ENCODE measurements at regions not wholly inside any gene's neighbourhood (a gene's known extent, or its start where the extent isn't known, plus 50 kb on each side); places are given as distances from the start of the nearest gene placed in this dataset.

DNA sequence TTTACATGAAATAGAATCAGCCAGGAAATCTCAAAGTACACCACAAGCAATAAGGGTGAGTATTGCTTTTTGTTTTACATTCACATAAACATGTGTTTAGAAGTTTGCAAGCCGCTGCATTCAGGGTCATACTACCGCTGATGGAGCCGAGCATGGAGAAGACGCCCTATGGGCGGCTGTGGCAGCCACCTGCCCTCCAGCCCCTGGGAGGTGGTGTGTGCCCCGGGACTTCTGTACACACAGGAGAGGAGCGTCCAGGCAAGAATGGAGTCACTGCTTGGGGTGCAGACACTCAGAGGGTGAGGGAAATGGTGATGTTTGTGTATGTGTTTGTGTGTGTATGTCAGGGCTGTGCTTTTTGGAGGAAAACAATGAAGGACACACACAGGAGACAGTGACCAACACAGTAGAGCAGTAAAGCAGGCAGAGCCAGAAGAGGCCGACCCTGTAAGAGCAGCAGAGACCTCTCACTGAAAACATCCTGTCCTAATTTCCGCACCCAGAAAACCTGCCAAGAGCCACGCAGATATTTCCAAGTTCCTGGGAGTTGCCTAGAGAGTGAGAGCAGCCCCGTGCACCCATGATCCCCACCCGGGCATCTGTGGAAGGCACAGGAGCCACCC, 108.1 kb upstream of the GJB6 start:
- no peaks in the 10 kb centered on the region for H4K20me1 ChIP-seq
- no peak overlapping the region for H3K9ac ChIP-seq
- no peak overlapping the region for H3K4me2 ChIP-seq
- no peak for TF ChIP-seq Cebpa-rat (IDR thresholded peaks at IDR 0.05)
- H3K36me3 ChIP-seq, result no peaks in the 10 kb centered on the region
- H3K4me3 ChIP-seq, result no peak overlapping the region
- 0 out of 2 replicates have a peak, but pooled peaks cover 4% of the 10 kb centered on the region for H3K9me3 ChIP-seq
- no peaks in the 10 kb centered on the region for H3K27me3 ChIP-seq
- H3K4me1 ChIP-seq, result no peaks in the 10 kb centered on the region
- H3K27ac ChIP-seq, result no peak overlapping the region

DNA sequence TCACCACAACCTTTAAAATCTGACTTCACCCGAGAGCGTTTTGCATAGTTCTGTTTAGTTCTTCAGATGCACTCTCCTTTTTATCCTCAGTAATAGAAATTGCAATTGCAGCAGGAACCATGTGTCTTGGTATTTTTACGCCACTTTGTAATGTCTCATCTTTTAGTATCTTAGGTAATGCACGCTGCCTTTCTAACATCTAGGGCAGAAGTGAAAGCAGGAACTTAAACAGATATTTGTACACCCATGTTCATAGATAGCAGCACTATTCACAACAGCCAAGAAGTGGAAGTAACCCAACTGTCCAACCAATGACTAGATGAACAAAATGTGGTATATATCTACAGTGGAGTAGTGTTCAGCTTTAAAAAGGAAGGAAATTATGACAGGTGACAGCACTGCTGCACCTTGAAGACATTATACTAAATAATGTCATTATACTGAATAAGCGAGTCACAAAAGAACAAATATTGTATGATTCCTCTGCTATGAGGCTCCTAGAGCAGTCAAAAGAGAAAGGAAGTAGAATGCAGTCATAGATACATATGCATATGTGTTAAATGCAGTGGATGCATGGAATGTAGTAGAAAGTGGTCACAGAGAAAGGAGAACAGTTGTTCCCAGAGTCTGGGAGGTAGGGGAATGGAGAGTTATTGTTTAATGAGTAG, 105.9 kb upstream of the GJB6 start:
- Histone ChIP-seq H3K4me2 (no peak overlapping the region), H4K20me1 (no peaks in the 10 kb centered on the region), H3K27me3 (no peaks in the 10 kb centered on the region), H3K27ac (no peak overlapping the region), H3K9me3 (no peaks in the 10 kb centered on the region), H3K36me3 (no peaks in the 10 kb centered on the region), H3K9ac (no peak overlapping the region), H3K4me1 (0 out of 2 replicates have a peak, but pooled peaks cover 5% of the 10 kb centered on the region), H3K4me3 (no peak overlapping the region)
- TF ChIP-seq Cebpa-rat (IDR thresholded peaks at IDR 0.05), result no peak

- Histone ChIP-seq H3K36me3 (no peaks in the 10 kb centered on the region), H4K20me1 (no peaks in the 10 kb centered on the region), H3K27ac (no peak overlapping the region), H3K4me3 (no peak overlapping the region), H3K4me1 (0 out of 2 replicates have a peak, but pooled peaks cover 5% of the 10 kb centered on the region), H3K4me2 (no peak overlapping the region), H3K9me3 (no peaks in the 10 kb centered on the region), H3K9ac (no peak overlapping the region), H3K27me3 (no peaks in the 10 kb centered on the region)
- TF ChIP-seq Cebpa-rat (IDR thresholded peaks at IDR 0.05), result no peak
Measured at GRCh38 chr13:20336761-20337160, 104.6 kb upstream of the GJB6 start.

DNA sequence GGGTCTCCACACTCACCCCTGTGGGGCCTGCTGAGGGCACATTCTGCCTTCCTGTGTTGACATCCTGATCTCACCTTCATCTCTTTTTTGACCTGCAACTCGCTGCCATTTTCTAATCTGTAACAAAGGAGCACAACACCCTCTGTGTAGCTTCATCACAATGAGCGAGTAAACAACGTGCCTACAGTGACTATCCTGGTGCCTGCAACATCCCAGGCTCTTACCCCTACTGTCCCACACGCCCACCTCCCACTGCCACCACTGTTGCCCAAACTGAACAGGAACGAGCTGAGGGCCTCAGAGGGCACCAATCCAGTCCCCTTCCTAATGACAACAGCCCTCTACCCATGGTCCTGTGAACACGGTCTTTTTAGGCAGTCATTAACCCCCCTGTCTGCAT, 102.2 kb upstream of the GJB6 start:
- H4K20me1 ChIP-seq, result no peaks in the 10 kb centered on the region
- H3K4me2 ChIP-seq, result no peak overlapping the region
- H3K9me3 ChIP-seq, result no peaks in the 10 kb centered on the region
- no peak overlapping the region for H3K27ac ChIP-seq
- no peak overlapping the region for H3K4me3 ChIP-seq
- H3K9ac ChIP-seq, result no peak overlapping the region
- TF ChIP-seq Cebpa-rat (IDR thresholded peaks at IDR 0.05), result no peak
- 0 out of 2 replicates have a peak, but pooled peaks cover 5% of the 10 kb centered on the region for H3K4me1 ChIP-seq
- H3K27me3 ChIP-seq, result no peaks in the 10 kb centered on the region
- H3K36me3 ChIP-seq, result no peaks in the 10 kb centered on the region

DNA sequence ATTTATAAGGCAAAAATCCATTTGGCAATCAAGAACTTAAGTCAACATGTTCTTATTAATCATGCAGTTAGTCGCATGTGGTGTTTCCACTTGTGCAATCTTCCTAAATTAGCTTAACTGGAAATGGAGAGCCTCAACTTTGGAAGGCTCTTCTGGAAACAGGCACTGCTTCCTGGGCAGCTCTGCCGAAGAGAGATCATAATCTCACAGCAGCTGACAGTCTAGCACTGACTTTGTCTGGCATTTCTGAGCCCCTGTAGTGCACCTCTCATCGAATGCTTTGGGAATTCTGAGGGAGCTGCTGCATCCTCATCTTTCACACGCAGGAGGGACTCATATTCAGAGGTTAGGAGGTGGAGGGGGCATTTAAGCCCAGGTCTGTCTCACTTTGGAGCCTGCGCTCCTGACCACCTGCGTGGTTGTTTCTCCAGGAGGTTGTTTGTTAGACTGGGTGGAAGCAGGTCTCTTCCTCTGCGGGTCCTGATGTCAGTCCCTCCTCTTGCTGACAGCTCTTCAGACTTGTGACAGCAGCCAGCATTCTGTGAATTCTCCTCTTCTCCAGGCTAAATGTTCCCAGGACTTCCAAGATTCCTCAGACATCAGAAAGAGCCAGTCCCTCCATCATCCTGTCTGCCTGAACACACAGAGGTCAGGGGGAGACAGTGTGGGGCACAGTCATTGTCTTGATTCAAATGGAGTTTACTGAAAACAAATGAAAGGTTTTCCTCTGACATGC, 100.4 kb upstream of the GJB6 start:
- Histone ChIP-seq H3K27me3 (no peaks in the 10 kb centered on the region), H3K9ac (no peak overlapping the region), H3K27ac (no peak overlapping the region), H3K9me3 (no peaks in the 10 kb centered on the region), H4K20me1 (no peaks in the 10 kb centered on the region), H3K4me3 (no peak overlapping the region), H3K36me3 (no peaks in the 10 kb centered on the region), H3K4me1 (0 out of 2 replicates have a peak, but pooled peaks cover 5% of the 10 kb centered on the region), H3K4me2 (no peak overlapping the region)
- TF ChIP-seq Cebpa-rat (IDR thresholded peaks at IDR 0.05), result no peak

DNA sequence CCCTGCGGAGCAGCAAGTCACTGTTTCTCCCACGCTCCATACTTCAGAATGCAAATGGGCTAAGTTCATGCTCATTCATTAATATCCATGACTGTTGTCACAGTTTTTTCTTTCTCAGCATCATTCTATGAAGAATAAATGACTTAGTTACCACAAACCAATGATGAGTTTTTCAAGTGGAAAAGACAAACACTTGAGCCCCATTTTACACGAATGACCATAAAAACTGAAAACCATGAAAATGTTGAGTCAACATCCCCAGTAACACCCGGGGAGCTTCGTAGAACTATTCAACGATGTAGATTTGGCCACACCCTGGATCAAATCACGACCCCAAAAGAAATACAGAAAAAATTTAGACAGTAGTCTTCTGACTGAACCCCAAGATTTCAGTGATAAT, 99.8 kb upstream of the GJB6 start:
- Histone ChIP-seq H3K4me1 (0 out of 2 replicates have a peak, but pooled peaks cover 5% of the 10 kb centered on the region), H3K4me3 (no peak overlapping the region), H3K9ac (no peak overlapping the region), H4K20me1 (no peaks in the 10 kb centered on the region), H3K36me3 (no peaks in the 10 kb centered on the region), H3K27ac (no peak overlapping the region), H3K27me3 (no peaks in the 10 kb centered on the region), H3K9me3 (peaks cover 5% of the 10 kb centered on the region; the same call in 1 of the 2 replicates), H3K4me2 (no peak overlapping the region)
- no peak for TF ChIP-seq Cebpa-rat (IDR thresholded peaks at IDR 0.05)

GRCh38 chr13:20331419-20331818, 99.3 kb upstream of the GJB6 start:
- Histone ChIP-seq H4K20me1 (no peaks in the 10 kb centered on the region), H3K27me3 (no peaks in the 10 kb centered on the region), H3K4me3 (no peak overlapping the region), H3K9me3 (peaks cover 10% of the 10 kb centered on the region; the same call in 1 of the 2 replicates), H3K4me1 (0 out of 2 replicates have a peak, but pooled peaks cover 5% of the 10 kb centered on the region), H3K4me2 (no peak overlapping the region), H3K27ac (no peak overlapping the region), H3K9ac (no peak overlapping the region), H3K36me3 (no peaks in the 10 kb centered on the region)
- TF ChIP-seq Cebpa-rat (IDR thresholded peaks at IDR 0.05), result no peak

DNA sequence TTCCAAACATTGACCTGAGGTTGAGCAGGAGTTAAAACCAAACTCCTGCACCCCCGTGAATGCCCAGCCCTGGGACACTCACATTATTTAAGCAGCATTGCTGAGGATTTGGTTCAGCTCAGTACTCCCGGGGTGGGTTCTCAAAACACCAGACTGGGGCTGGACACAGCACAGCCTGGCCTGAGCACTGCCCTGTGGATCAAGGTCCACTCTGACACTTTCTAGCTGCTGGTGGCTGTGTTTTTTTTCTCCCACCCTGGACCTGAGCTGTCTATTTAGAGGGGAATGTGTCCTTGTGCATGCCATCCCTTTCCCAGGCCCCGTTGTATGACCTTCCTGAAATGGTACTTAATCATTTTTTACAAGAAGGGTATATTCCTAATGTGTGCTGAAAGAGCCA, 94.7 kb upstream of the GJB6 start:
- H3K27ac ChIP-seq, result no peak overlapping the region
- H4K20me1 ChIP-seq, result no peaks in the 10 kb centered on the region
- peaks cover 33% of the 10 kb centered on the region for H3K9me3 ChIP-seq
- no peak overlapping the region for H3K9ac ChIP-seq
- H3K4me3 ChIP-seq, result no peak overlapping the region
- H3K4me1 ChIP-seq, result peaks cover 7% of the 10 kb centered on the region; the same call in 1 of the 2 replicates
- no peaks in the 10 kb centered on the region for H3K27me3 ChIP-seq
- no peak overlapping the region for H3K4me2 ChIP-seq
- no peaks in the 10 kb centered on the region for H3K36me3 ChIP-seq
- no peak for TF ChIP-seq Cebpa-rat (IDR thresholded peaks at IDR 0.05)

DNA sequence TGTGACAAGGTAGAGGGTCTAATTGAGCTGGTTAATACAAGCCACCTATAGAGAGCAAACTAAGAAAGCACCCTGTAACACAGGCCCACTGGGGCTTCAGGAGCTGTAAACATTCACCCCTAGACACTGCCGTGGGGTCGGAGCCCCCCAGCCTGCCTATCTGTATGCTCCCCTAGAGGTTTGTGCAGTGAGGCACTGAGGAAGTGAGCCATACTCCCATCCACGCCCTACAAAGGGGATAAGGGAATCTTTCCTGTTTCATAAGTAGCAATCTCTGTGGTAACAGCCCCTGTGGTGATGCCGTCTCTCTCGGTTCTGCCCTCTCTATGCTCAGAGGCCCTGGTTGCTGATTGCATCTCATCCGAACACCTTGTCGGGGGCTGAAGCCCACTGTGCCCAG, 94.2 kb upstream of the GJB6 start:
- TF ChIP-seq Cebpa-rat (IDR thresholded peaks at IDR 0.05), result no peak
- Histone ChIP-seq H4K20me1 (no peaks in the 10 kb centered on the region), H3K9me3 (peaks cover 33% of the 10 kb centered on the region), H3K36me3 (no peaks in the 10 kb centered on the region), H3K4me3 (no peak overlapping the region), H3K27me3 (no peaks in the 10 kb centered on the region), H3K4me2 (no peak overlapping the region), H3K9ac (no peak overlapping the region), H3K4me1 (peaks cover 7% of the 10 kb centered on the region; the same call in 1 of the 2 replicates), H3K27ac (no peak overlapping the region)

GRCh38 chr13:20320885-20321284, 88.8 kb upstream of the GJB6 start:
- Histone ChIP-seq H3K4me1 (peaks cover 7% of the 10 kb centered on the region; the same call in 1 of the 2 replicates), H3K36me3 (no peaks in the 10 kb centered on the region), H4K20me1 (no peaks in the 10 kb centered on the region), H3K27me3 (no peaks in the 10 kb centered on the region), H3K4me2 (no peak overlapping the region), H3K9ac (no peak overlapping the region), H3K4me3 (no peak overlapping the region), H3K27ac (no peak overlapping the region), H3K9me3 (peaks cover 18% of the 10 kb centered on the region)
- TF ChIP-seq Cebpa-rat (IDR thresholded peaks at IDR 0.05), result no peak
